CD14-positive monocyte (primary cell): ENCODE measurements at regions not wholly inside any gene's neighbourhood (a gene's known extent, or its start where the extent isn't known, plus 50 kb on each side); places are given as distances from the start of the nearest gene placed in this dataset.

Source experiments
- DNase-seq, 3 donors: peaks; one replicate each; pipeline ENCODE4 v3.0.0-alpha.2; 2011 to 2022
- H2AFZ ChIP-seq: 2 replicates; pipeline ENCODE4 v1.6.0; 2012; ENCODE audit warnings: mild to moderate bottlenecking, low read depth, low read length, inconsistent platforms; ENCODE audit not compliant: insufficient read depth, poor library complexity, severe bottlenecking
- H3K27ac ChIP-seq, 2 donors: 1 replicate in 1 of 2; 2 replicates in 1 of 2; pipeline ENCODE4 v1.5.1; 2012 to 2013; ENCODE audit warnings: low read length in 2 of 2, control low read depth in 1 of 2, inconsistent platforms in 1 of 2, low read depth in 1 of 2, mild to moderate bottlenecking in 1 of 2
- H3K27me3 ChIP-seq, 2 donors: one replicate each; pipeline versions ENCODE4 v1.6.0 to v1.6.1; 2011 to 2013; ENCODE audit warnings: low read length in 2 of 2; ENCODE audit not compliant: control insufficient read depth in 2 of 2, insufficient read depth in 2 of 2
- H3K36me3 ChIP-seq, 2 donors: replicated peaks in 1 of 2; 1 replicate in 1 of 2; 2 replicates in 1 of 2; pipeline versions ENCODE4 v1.5.1 to v1.6.1; 2012 to 2013; ENCODE audit warnings: low read length in 2 of 2, control low read depth in 1 of 2, inconsistent platforms in 1 of 2, mild to moderate bottlenecking in 1 of 2; ENCODE audit not compliant: insufficient read depth in 2 of 2, control insufficient read depth in 1 of 2
- H3K4me1 ChIP-seq, 2 donors: 1 replicate in 1 of 2; 2 replicates in 1 of 2; pipeline versions ENCODE4 v1.5.1 to v1.6.1; 2012 to 2013; ENCODE audit warnings: low read length in 2 of 2, control low read depth in 1 of 2, inconsistent platforms in 1 of 2, mild to moderate bottlenecking in 1 of 2, moderate library complexity in 1 of 2; ENCODE audit not compliant: insufficient read depth in 2 of 2, control insufficient read depth in 1 of 2
- H3K4me2 ChIP-seq: replicated peaks from 2 replicates; pipeline ENCODE3; 2012; ENCODE audit warnings: low read length, moderate library complexity, mild to moderate bottlenecking; ENCODE audit not compliant: poor library complexity, severe bottlenecking; ENCODE audit errors: extremely low read depth
- H3K4me3 ChIP-seq, 3 experiments: fragments of 200-600 bp in 1 of 3; sonication (generic) in 1 of 3; replicated peaks in 1 of 3; 1 replicate in 2 of 3; 2 replicates in 1 of 3; pipeline ENCODE4 v1.5.1; 2011 to 2013; ENCODE audit warnings: low read length in 3 of 3, mild to moderate bottlenecking in 3 of 3, control low read depth in 2 of 3, low read depth in 2 of 3, inconsistent platforms in 1 of 3, moderate library complexity in 1 of 3
- H3K79me2 ChIP-seq: 2 replicates; pipeline ENCODE4 v1.6.0; 2012; ENCODE audit warnings: mild to moderate bottlenecking, control low read depth, inconsistent platforms, low read length, moderate library complexity; ENCODE audit not compliant: insufficient read depth
- H3K9ac ChIP-seq: 2 replicates; pipeline ENCODE4 v1.6.0; 2017; ENCODE audit warnings: low read length, mild to moderate bottlenecking; ENCODE audit not compliant: insufficient read depth, poor library complexity, severe bottlenecking
- H3K9me3 ChIP-seq, 2 donors: replicated peaks in 1 of 2; 1 replicate in 1 of 2; 2 replicates in 1 of 2; pipeline versions ENCODE4 v1.5.1 to v1.6.1; 2012 to 2013; ENCODE audit warnings: low read length in 2 of 2, control low read depth in 1 of 2; ENCODE audit not compliant: control insufficient read depth in 1 of 2, insufficient read depth in 1 of 2
- H4K20me1 ChIP-seq: 2 replicates; pipeline ENCODE4 v1.6.0; 2012; ENCODE audit warnings: mild to moderate bottlenecking, low read length, control low read depth, moderate library complexity; ENCODE audit not compliant: insufficient read depth
- H3K27ac Mint-ChIP-seq, 7 donors: one replicate each; pipeline ENCODE4 v1.8.0; 2020; ENCODE audit warnings: mild to moderate bottlenecking in 7 of 7, mixed read lengths in 7 of 7, moderate library complexity in 6 of 7, inconsistent platforms in 2 of 7
- H3K27me3 Mint-ChIP-seq, 3 donors: one replicate each; pipeline ENCODE4 v1.8.0; 2021 to 2022; ENCODE audit warnings: low read depth in 3 of 3, mild to moderate bottlenecking in 3 of 3, mixed read lengths in 3 of 3, moderate library complexity in 3 of 3, inconsistent platforms in 1 of 3
- H3K36me3 Mint-ChIP-seq, 2 donors: one replicate each; pipeline ENCODE4 v1.8.0; 2020; ENCODE audit warnings: mixed read lengths in 2 of 2, inconsistent platforms in 1 of 2, mild to moderate bottlenecking in 1 of 2
- H3K4me1 Mint-ChIP-seq: one replicate; pipeline ENCODE4 v1.8.0; 2020; ENCODE audit warnings: mild to moderate bottlenecking, mixed read lengths
- H3K4me3 Mint-ChIP-seq, 2 donors: one replicate each; pipeline ENCODE4 v1.8.0; 2020; ENCODE audit warnings: mild to moderate bottlenecking in 2 of 2, mixed read lengths in 2 of 2, moderate library complexity in 1 of 2
- H3K9me3 Mint-ChIP-seq, 7 donors: one replicate each; pipeline ENCODE4 v1.8.0; 2020 to 2022; ENCODE audit warnings: mixed read lengths in 7 of 7, mild to moderate bottlenecking in 6 of 7, moderate library complexity in 6 of 7, inconsistent platforms in 2 of 7
- WGBS: methylation state at CpG from one replicate; pipeline ENCODE4 v1.1.5; 2013; ENCODE audit warnings: missing lambda C conversion rate; ENCODE audit not compliant: insufficient coverage; 5-methylcytosine and 5-hydroxymethylcytosine counted together
- intact Hi-C, 2 donors: fragments of 100-400 bp; cut with micrococcal nuclease; formaldehyde crosslinking; loops; one replicate each; pipeline versions ENCODE4 v1.15.0 to v1.15.1; 2023
- TF ChIP-seq, protein P1 (sequence below): fragments of 200-600 bp; IDR thresholded peaks from one replicate; pipeline ENCODE4 v1.8.0; 2022; ENCODE audit warnings: antibody characterized with exemption, mild to moderate bottlenecking

DNA sequence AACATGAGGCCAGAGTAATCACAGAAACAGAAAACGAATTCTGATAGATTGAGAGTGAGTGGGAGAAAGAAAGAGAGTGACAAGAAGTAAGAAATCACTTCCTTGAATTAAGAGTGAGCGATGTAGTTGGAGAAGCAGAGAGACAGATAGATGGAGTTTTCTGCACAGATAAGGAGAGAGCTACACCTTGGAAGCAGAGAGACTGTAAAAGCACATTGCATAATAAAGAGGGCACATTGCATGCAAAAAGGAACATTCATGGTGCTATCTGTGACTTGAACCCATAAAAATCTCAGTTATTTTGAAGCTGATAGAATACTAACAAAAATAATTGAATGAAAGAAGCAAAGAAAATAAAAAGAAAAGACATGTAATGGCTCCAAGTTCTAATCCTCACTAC is 943.8 kb downstream of the NR2F1-AS1 start:
- Mint-ChIP-seq H3K27ac (no peak overlapping the region), H3K4me1 (no peaks in the 10 kb centered on the region), H3K36me3 (no peaks in the 10 kb centered on the region), H3K9me3 (peaks cover 0 to 5% (median under 1%) of the 10 kb centered on the region in 7 donors), H3K27me3 (no peaks in the 10 kb centered on the region), H3K4me3 (no peak overlapping the region)
- Histone ChIP-seq H2AFZ (no peak overlapping the region), H3K9me3 (no peaks in the 10 kb centered on the region), H3K79me2 (no peaks in the 10 kb centered on the region), H3K9ac (no peak overlapping the region), H3K4me1 (no peaks in the 10 kb centered on the region), H3K27me3 (no peaks in the 10 kb centered on the region), H3K4me3 (no peak overlapping the region), H3K4me2 (no peak overlapping the region), H3K27ac (no peak overlapping the region), H4K20me1 (no peaks in the 10 kb centered on the region), H3K36me3 (no peaks in the 10 kb centered on the region)
- 68% methylated on average over 2 of the region's 2 CpGs for WGBS
- TF ChIP-seq, protein P1, sequence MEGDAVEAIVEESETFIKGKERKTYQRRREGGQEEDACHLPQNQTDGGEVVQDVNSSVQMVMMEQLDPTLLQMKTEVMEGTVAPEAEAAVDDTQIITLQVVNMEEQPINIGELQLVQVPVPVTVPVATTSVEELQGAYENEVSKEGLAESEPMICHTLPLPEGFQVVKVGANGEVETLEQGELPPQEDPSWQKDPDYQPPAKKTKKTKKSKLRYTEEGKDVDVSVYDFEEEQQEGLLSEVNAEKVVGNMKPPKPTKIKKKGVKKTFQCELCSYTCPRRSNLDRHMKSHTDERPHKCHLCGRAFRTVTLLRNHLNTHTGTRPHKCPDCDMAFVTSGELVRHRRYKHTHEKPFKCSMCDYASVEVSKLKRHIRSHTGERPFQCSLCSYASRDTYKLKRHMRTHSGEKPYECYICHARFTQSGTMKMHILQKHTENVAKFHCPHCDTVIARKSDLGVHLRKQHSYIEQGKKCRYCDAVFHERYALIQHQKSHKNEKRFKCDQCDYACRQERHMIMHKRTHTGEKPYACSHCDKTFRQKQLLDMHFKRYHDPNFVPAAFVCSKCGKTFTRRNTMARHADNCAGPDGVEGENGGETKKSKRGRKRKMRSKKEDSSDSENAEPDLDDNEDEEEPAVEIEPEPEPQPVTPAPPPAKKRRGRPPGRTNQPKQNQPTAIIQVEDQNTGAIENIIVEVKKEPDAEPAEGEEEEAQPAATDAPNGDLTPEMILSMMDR: no peak
- intact Hi-C loops: no loop called here
- no peak for DNase-seq

DNA sequence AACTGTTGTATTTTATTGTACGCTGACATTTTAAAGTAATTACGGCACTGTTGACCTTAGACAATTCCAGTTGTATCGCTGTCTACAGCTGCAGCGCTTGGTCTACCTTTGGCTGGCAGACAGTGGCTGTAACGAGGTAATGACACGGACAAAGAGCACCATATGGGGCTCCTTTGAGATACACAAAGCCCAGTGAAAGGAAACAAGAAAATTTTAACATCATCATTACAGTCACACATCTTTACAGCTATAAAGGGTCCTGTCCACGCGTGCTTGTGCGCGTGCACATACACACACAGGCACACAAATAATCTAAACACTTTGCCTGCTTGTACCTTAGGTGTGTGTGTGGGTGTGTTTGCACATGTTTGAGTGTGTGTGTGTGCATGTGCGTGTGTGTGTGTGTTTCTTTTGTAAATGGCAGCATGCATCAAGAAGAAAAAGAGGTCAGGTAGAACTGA is 946.0 kb downstream of the NR2F1-AS1 start:
- Mint-ChIP-seq H3K9me3 (peaks cover 0 to 9% (median 2%) of the 10 kb centered on the region in 7 donors), H3K4me1 (no peaks in the 10 kb centered on the region), H3K36me3 (no peaks in the 10 kb centered on the region), H3K27me3 (no peaks in the 10 kb centered on the region), H3K4me3 (no peak overlapping the region), H3K27ac (no peak overlapping the region)
- H3K27ac ChIP-seq: no peak overlapping the region
- H3K4me1 ChIP-seq: no peaks in the 10 kb centered on the region
- TF ChIP-seq, protein P1: no peak
- H3K36me3 ChIP-seq: no peaks in the 10 kb centered on the region
- H3K4me2 ChIP-seq: no peak overlapping the region
- H3K9me3 ChIP-seq: peaks cover 5 to 9% of the 10 kb centered on the region in 2 donors
- H4K20me1 ChIP-seq: no peaks in the 10 kb centered on the region
- intact Hi-C loops: no loop called here
- no peaks in the 10 kb centered on the region for H3K27me3 ChIP-seq
- H2AFZ ChIP-seq: no peak overlapping the region
- no peak for DNase-seq
- no peak overlapping the region for H3K9ac ChIP-seq
- no peaks in the 10 kb centered on the region for H3K79me2 ChIP-seq
- no peak overlapping the region for H3K4me3 ChIP-seq
- WGBS: 100% methylated on average over 3 of the region's 11 CpGs
